ENCODE measurements at regions not wholly inside any gene's neighbourhood (a gene's known extent, or its start where the extent isn't known, plus 50 kb on each side); places are given as distances from the start of the nearest gene placed in this dataset.

DNA sequence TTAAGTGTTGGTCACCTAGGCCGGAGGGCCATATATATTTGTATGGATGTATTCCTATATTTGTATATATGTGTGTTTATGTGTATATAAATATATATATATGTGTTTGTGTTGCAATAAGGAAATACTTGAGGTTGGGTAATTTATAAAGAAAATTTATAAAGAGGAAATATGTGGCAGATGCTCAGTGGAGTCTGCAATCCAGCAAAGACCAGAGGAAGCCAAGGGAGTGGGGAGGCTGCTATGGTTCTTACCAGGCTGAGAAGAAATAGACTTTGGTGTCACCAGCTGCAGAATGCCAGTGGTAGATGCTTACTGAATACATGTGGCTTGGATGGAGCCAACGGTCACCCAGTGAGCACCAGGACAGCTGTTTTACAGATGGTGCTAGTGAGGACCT, 97.4 kb upstream of the ELOVL5 start:
- TF ChIP-seq, protein P1, sequence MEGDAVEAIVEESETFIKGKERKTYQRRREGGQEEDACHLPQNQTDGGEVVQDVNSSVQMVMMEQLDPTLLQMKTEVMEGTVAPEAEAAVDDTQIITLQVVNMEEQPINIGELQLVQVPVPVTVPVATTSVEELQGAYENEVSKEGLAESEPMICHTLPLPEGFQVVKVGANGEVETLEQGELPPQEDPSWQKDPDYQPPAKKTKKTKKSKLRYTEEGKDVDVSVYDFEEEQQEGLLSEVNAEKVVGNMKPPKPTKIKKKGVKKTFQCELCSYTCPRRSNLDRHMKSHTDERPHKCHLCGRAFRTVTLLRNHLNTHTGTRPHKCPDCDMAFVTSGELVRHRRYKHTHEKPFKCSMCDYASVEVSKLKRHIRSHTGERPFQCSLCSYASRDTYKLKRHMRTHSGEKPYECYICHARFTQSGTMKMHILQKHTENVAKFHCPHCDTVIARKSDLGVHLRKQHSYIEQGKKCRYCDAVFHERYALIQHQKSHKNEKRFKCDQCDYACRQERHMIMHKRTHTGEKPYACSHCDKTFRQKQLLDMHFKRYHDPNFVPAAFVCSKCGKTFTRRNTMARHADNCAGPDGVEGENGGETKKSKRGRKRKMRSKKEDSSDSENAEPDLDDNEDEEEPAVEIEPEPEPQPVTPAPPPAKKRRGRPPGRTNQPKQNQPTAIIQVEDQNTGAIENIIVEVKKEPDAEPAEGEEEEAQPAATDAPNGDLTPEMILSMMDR (conservative IDR thresholded peaks at IDR 0.05), result no peak
- peaks cover 9% of the 10 kb centered on the region for H3K4me1 Mint-ChIP-seq (ENCODE audit: unreplicated experiment)
- no peak overlapping the region for H3K27ac Mint-ChIP-seq
- peaks cover 9% of the 10 kb centered on the region for H3K9me3 Mint-ChIP-seq
- H3K4me3 Mint-ChIP-seq, result no peak overlapping the region
- no peak for DNase-seq (ENCODE audit: extremely low spot score, unreplicated experiment)
- H3K27me3 Mint-ChIP-seq, result peaks cover 4% of the 10 kb centered on the region
- no peaks in the 10 kb centered on the region for H3K36me3 Mint-ChIP-seq

DNA sequence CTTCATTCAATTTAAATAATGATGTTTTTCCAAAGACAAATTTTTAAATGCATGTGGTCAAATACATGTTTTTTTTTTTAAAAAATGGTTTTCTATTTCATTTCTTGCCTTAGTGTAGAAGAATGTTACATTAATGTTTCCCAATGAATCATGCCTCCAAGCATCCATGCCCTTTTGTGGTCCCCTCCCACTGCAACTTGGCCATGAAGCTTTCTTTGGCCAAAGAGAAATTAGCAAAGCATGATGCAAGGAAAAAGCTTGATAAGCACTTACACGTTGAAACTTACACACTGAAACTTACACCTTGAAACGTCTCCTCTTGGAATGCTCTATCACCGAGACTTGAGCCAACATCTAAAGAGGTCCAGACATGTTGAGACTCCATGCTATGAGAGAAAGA, 93.0 kb upstream of the ELOVL5 start:
- Mint-ChIP-seq H3K9me3 (no peaks in the 10 kb centered on the region), H3K27ac (no peak overlapping the region), H3K4me1 (ENCODE audit: unreplicated experiment) (peaks cover 17% of the 10 kb centered on the region), H3K36me3 (no peaks in the 10 kb centered on the region), H3K4me3 (no peak overlapping the region), H3K27me3 (peaks cover 11% of the 10 kb centered on the region)
- TF ChIP-seq, protein P1 (conservative IDR thresholded peaks at IDR 0.05), result no peak
- DNase-seq (ENCODE audit: extremely low spot score, unreplicated experiment), result no peak

DNA sequence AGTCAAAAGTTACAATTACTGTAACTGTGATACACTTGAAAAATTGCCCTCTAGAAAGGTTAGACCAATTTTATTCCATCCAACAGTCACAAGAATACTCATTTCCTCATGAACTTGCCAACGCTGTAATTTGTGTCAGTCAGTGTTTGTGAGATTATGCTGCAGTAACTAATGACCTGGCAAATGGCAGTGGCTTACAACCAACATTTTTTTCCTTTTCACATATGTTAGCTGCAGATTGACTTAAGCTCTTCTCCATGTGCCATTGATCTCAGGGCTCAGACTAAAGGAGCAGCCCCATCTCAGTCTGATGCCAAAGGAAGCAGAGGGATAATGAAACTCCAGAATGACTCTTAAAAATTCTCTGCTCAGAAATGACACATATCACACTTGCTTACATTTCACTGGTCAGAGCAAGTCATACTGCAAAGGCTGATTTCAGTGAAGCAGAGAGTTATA, 92.3 kb upstream of the ELOVL5 start:
- no peak overlapping the region for H3K4me3 Mint-ChIP-seq
- DNase-seq (ENCODE audit: extremely low spot score, unreplicated experiment), result no peak
- H3K9me3 Mint-ChIP-seq, result no peaks in the 10 kb centered on the region
- TF ChIP-seq, protein P1 (conservative IDR thresholded peaks at IDR 0.05), result no peak
- H3K36me3 Mint-ChIP-seq, result no peaks in the 10 kb centered on the region
- H3K27me3 Mint-ChIP-seq, result peaks cover 11% of the 10 kb centered on the region
- H3K4me1 Mint-ChIP-seq (ENCODE audit: unreplicated experiment), result peaks cover 17% of the 10 kb centered on the region
- no peak overlapping the region for H3K27ac Mint-ChIP-seq

DNA sequence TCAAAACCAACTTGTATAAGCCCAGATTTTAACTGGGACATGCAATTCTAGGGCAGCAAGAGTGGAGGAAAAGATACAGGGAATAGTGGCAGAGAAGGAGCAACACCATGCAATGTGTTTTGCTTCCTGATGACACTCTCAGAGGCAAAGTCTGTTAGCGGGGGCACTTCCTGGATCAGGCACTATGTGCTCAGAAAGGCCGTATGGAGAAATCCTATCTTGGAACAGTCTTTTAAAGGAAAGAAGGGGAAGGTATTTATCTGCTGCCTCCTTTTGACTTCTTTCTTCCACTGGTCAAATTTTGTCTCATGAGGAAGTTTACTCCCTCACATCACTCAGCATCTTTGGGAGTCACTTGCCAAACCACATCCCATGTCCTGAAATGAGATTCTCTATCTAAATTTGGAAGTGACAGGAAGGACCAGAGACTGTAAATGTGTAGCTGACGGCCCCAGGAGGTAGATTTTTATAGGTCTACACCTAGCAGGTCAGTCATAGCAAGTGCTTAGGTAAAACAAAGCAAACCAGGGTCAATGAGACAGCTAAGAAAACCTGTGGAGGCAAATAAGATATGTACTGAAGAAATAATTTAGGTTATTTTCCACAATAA, 91.7 kb upstream of the ELOVL5 start:
- DNase-seq (ENCODE audit: extremely low spot score, unreplicated experiment), result no peak
- Mint-ChIP-seq H3K4me3 (no peak overlapping the region), H3K9me3 (no peaks in the 10 kb centered on the region), H3K27ac (no peak overlapping the region), H3K36me3 (no peaks in the 10 kb centered on the region), H3K4me1 (ENCODE audit: unreplicated experiment) (peaks cover 17% of the 10 kb centered on the region), H3K27me3 (peaks cover 11% of the 10 kb centered on the region)
- TF ChIP-seq, protein P1 (conservative IDR thresholded peaks at IDR 0.05), result no peak

DNA sequence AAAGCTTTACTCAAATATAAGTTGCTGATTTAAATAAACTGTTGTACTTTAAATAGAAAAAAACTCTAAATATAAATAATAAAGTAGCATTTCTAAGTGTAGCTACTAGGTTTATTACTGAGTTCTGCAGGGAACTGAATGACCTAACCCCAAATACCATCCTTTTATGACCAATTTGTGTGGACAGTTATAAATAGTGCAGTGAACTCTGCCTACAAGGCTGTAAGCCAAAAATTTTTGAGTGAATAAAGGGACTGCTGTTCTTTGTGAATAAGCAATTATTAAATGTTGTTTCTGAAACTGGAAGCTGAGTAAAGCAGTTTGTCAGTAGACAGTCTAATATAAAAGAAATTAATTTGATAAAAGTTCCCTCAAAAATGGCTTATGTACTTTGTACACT, 90.8 kb upstream of the ELOVL5 start:
- Mint-ChIP-seq H3K4me1 (ENCODE audit: unreplicated experiment) (peaks cover 17% of the 10 kb centered on the region), H3K27ac (no peak overlapping the region), H3K27me3 (peaks cover 7% of the 10 kb centered on the region), H3K4me3 (no peak overlapping the region), H3K9me3 (no peaks in the 10 kb centered on the region), H3K36me3 (no peaks in the 10 kb centered on the region)
- TF ChIP-seq, protein P1 (conservative IDR thresholded peaks at IDR 0.05), result no peak
- no peak for DNase-seq (ENCODE audit: extremely low spot score, unreplicated experiment)

Data from type B pancreatic cell (in vitro differentiated cells).